Skeletal muscle tissue (tissue), 3 donors: ENCODE measurements at regions not wholly inside any gene's neighbourhood (a gene's known extent, or its start where the extent isn't known, plus 50 kb on each side); places are given as distances from the start of the nearest gene placed in this dataset.

Source experiments
- H3K27ac ChIP-seq: one replicate; pipeline ENCODE4 v1.7.0; 2013; ENCODE audit warnings: mild to moderate bottlenecking, low read depth, low read length, inconsistent platforms
- H3K27me3 ChIP-seq, 3 donors: one replicate each; pipeline ENCODE4 v1.7.0; 2013; ENCODE audit warnings: low read length in 3 of 3; ENCODE audit not compliant: control insufficient read depth in 3 of 3, insufficient read depth in 3 of 3
- H3K36me3 ChIP-seq, 3 donors: one replicate each; pipeline ENCODE4 v1.7.0; 2013; ENCODE audit warnings: low read length in 3 of 3; ENCODE audit not compliant: control insufficient read depth in 3 of 3, insufficient read depth in 3 of 3
- H3K4me1 ChIP-seq, 3 donors: one replicate each; pipeline ENCODE4 v1.7.0; 2013; ENCODE audit warnings: low read length in 3 of 3, mild to moderate bottlenecking in 3 of 3; ENCODE audit not compliant: control insufficient read depth in 3 of 3, insufficient read depth in 3 of 3
- H3K4me3 ChIP-seq, 3 donors: one replicate each; pipeline ENCODE4 v1.7.0; 2013; ENCODE audit warnings: low read length in 3 of 3
- H3K9ac ChIP-seq, 3 donors: one replicate each; pipeline ENCODE4 v1.7.0; 2013; ENCODE audit warnings: low read length in 3 of 3, mild to moderate bottlenecking in 3 of 3, moderate library complexity in 2 of 3, low read depth in 1 of 3
- H3K9me3 ChIP-seq, 3 donors: one replicate each; pipeline ENCODE4 v1.7.0; 2013; ENCODE audit warnings: low read length in 3 of 3; ENCODE audit not compliant: control insufficient read depth in 3 of 3
- donor health status: Osteomylitis.

DNA sequence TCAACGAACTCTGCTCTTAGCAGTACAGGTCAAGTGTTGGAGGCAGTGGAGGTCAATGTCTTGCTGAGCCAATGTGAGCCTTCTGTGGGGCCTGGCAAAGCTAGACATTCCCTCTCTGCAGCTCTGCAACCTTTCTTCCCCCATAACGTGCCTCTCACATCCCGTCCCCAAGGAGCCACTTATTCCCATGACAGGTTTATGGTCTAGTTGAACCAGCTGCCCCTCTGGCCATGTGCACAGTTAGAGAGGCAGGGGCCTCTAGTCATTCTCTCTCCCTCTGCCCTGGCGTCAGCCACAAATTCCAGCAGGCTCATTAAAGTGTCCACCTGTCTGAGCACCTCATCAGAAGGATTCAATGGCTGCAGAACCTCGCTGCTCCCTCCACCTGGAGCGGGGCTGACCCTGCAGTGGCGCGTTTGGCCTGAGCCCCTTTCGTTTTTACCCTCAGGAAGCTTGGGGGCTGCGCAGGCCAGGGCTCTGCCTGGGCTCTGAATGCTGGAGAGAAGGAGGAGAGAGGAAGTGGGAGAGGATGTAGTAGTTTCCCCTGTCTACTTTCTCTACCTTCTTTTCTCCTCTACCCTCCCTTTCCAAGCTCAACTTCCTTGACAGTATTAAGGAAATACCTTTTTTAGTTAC lies 302.1 kb upstream of the B3GAT1 start:
- H3K9ac ChIP-seq, result no peak overlapping the region

DNA sequence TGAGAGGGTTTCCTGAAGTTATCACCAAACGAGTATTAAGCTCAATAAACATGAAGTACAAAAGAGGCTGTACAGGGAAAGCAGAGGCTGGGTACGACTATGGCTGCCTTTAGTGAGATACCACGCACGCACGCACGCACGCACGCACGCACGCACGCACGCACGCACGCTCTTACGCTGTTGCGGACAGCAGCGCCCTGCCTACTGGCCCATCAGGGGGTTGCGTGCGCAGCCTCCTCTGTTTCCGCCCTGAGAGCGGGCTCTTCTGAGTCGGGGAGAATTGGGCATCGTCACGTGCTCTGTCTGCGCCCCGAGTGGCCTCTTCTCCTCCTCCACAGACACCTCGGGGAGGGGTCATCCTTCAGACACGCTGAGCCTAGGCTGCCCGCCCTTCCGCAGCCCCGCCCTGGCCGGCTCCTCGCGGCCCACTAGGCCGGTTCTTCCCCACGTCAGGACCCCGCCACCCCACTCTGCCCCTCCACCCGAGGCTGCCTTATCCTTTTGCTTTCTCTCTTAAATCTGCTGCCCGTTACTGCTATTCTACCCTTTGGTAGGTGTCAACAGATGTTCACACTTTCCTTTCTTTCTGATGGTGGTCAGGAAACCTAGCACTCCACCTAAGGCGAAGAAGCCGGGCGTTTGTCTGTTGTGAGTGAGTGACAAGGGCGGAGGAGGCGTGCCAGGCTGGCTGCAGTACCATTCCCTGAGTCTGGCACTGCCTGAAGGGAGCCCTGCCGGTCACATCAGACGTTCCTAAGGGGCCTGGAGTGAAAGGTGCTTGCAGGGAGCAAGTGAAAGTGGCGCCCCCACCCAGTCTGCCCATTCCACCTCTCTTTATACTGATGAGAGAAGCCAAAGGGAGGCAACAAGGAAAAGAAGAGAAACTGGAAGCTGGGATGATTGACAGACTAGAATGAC lies 300.4 kb upstream of the B3GAT1 start:
- H3K4me3 ChIP-seq, result no peak overlapping the region

More for the DNA sequence above, 302.1 kb upstream of the B3GAT1 start:
- Histone ChIP-seq H3K9me3 (peaks cover 0 to 5% (median 0%) of the 10 kb centered on the region in 3 donors), H3K4me1 (no peaks in the 10 kb centered on the region), H3K27ac (no peak overlapping the region), H3K4me3 (no peak overlapping the region), H3K27me3 (peaks cover 0 to 15% (median 0%) of the 10 kb centered on the region in 3 donors), H3K36me3 (no peaks in the 10 kb centered on the region)

DNA sequence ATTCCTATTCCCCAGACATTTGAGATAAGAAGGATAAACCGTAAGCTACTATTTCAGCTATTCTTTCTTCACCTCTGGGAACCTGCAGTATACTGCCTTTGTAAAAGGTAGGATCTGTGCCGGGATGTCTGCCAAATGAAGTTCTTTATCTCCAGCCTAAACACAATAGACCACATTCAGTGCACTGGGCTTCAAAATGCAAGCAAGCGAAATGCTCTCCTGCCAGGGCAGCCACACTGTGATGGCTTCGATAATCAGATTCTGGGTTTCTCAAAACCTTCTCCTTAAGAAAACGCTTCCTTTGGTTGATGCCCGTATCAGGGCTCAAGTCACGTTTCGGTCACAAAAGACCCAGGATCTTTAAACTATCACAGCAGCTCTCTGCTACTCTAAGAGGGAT lies 299.5 kb upstream of the B3GAT1 start:
- Histone ChIP-seq H3K36me3 (no peaks in the 10 kb centered on the region), H3K4me3 (no peak overlapping the region), H3K27ac (no peak overlapping the region), H3K9me3 (no peaks in the 10 kb centered on the region), H3K27me3 (peaks cover 0 to 12% (median 0%) of the 10 kb centered on the region in 3 donors), H3K4me1 (no peaks in the 10 kb centered on the region), H3K9ac (no peak overlapping the region)

More for the DNA sequence above, 300.4 kb upstream of the B3GAT1 start:
- Histone ChIP-seq H3K4me1 (no peaks in the 10 kb centered on the region), H3K27me3 (peaks cover 0 to 15% (median 0%) of the 10 kb centered on the region in 3 donors), H3K9me3 (no peaks in the 10 kb centered on the region), H3K36me3 (no peaks in the 10 kb centered on the region), H3K9ac (no peak overlapping the region), H3K27ac (no peak overlapping the region)

DNA sequence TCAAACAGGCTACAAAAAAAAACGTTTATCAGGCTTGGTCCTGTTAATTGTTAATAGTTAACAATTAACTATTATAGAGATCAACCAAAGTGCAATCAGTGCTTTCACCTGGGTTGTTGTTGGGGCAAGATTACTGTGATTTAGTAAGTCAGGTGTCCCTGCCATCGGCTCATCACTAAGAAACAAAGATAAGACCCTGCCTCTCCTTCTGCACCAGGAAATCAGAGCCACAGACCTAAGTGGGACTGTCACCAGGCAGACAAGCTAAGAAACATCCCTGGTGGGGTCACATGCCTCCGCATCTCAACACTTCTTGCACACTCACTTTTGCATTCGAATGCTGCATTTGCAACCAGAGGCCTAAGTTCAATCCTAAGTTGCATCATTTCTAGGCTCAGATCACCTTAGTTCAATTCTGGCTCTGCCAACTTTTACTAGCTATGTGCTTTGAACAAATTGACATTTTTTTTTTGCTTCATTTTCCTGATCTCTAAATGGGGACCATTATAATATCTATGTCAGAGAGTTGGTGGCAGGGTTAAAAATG lies 298.9 kb upstream of the B3GAT1 start:
- Histone ChIP-seq H3K36me3 (no peaks in the 10 kb centered on the region), H3K4me1 (no peaks in the 10 kb centered on the region), H3K27ac (no peak overlapping the region), H3K9ac (no peak overlapping the region), H3K4me3 (no peak overlapping the region), H3K27me3 (peaks cover 0 to 12% (median 0%) of the 10 kb centered on the region in 3 donors), H3K9me3 (no peaks in the 10 kb centered on the region)

DNA sequence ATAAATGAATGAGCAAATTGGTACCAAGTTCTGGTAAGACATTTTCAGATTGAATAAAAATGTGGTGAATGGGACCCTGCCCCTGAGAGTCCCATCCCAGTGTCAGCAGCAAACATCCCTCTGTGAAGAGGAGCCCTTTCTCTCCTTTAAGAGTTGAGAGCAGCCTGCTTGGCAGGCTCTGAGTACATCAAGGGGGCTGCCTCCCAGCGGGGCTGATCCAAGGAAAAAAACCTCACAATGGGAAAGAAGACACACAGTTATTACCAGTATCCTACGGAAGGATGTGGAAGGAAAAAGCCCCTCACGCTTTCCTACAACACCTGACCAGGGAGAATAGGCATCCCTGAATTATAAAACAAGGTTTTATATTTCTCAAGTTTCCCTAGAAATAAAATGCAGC lies 293.8 kb upstream of the B3GAT1 start:
- no peaks in the 10 kb centered on the region for H3K4me1 ChIP-seq
- H3K36me3 ChIP-seq, result no peaks in the 10 kb centered on the region
- no peaks in the 10 kb centered on the region for H3K9me3 ChIP-seq
- H3K27me3 ChIP-seq, result peaks cover 0 to 20% (median 0%) of the 10 kb centered on the region in 3 donors
- no peak overlapping the region for H3K27ac ChIP-seq
- H3K4me3 ChIP-seq, result no peak overlapping the region
- no peak overlapping the region for H3K9ac ChIP-seq

DNA sequence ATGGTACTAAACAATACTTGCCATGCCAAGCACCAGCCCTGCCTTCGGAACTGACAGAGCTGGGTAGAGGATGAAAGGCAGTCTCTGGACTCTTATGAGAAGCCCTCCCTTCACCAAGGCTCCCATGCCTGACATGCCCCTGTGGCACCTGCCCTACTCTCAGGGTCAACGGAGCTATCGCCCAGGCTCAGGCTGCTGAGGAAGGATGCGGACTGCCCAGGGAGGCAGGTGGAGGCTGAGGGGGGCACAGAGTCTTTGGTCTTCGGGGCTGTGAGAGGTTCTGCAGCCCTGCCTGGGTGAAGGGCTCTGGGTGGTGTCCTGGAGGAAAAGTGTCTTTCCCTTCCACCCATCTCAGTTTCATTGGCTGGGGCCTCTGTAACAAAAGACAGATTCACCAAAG lies 290.8 kb upstream of the B3GAT1 start:
- Histone ChIP-seq H3K4me1 (no peaks in the 10 kb centered on the region), H3K4me3 (no peak overlapping the region), H3K9me3 (no peaks in the 10 kb centered on the region), H3K9ac (no peak overlapping the region), H3K27ac (no peak overlapping the region), H3K36me3 (no peaks in the 10 kb centered on the region), H3K27me3 (peaks cover 0 to 24% (median 2%) of the 10 kb centered on the region in 3 donors)

DNA sequence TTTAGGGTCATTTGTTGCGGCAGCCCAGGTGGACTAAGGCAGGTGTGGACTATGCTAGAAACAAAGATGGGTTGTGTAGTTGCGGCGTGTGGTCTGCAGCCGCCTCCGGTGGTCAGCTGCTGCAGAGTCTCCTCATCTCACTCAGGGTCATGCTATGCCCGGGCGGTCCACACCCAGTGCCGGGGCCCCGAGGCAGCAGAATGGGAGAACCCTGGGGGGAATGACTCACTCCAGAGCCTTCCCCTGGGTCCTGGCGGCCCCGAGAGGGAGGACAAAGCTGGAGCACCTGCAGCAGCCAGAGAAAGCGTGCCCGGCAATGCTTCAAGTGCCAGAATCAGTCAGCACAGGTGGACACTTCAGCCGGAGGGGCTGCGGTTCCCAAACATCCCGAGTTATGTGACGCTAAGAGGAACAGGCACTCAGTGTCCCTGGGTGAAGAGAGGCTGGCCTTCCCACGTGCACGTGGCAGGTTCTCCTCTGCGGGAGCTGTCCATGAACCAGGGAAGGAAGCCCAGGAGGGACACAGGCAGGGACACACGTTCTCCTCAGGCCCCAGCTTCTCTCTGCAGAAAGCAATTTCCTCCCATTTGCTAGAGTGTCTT lies 289.6 kb upstream of the B3GAT1 start:
- H3K27ac ChIP-seq, result no peak overlapping the region
- H3K9me3 ChIP-seq, result no peaks in the 10 kb centered on the region
- H3K4me1 ChIP-seq, result no peaks in the 10 kb centered on the region
- H3K27me3 ChIP-seq, result peaks cover 0 to 25% (median 2%) of the 10 kb centered on the region in 3 donors
- H3K4me3 ChIP-seq, result no peak overlapping the region
- no peak overlapping the region for H3K9ac ChIP-seq
- H3K36me3 ChIP-seq, result no peaks in the 10 kb centered on the region

DNA sequence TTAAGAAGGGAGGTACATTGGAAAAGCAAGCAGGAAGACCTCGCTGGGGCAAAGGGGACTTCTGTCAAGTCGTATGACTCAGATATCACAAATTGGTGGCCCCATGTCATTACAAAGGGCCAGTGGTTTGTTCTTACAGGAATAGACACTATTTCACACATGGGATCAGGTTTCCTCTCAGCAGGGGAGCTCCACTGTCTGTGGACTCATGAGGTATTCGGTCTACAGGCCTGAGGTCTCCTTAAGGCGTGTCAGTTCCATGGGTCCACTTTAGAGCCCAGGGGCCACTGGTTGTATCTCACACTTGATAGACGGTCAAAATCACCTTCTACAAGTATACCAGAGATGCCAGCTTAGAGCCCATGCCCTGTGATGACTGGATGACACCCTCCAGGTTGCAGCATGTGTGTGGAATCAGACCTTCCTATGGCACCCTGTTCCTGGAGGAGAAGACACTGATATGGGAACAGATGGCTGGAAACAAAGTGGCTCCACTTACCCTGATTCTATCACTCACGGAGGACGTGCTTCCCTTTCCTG lies 288.1 kb upstream of the B3GAT1 start:
- Histone ChIP-seq H3K36me3 (no peaks in the 10 kb centered on the region), H3K9ac (no peak overlapping the region), H3K4me1 (no peaks in the 10 kb centered on the region), H3K27me3 (peaks cover 0 to 29% (median 2%) of the 10 kb centered on the region in 3 donors), H3K9me3 (no peaks in the 10 kb centered on the region), H3K4me3 (no peak overlapping the region), H3K27ac (no peak overlapping the region)

DNA sequence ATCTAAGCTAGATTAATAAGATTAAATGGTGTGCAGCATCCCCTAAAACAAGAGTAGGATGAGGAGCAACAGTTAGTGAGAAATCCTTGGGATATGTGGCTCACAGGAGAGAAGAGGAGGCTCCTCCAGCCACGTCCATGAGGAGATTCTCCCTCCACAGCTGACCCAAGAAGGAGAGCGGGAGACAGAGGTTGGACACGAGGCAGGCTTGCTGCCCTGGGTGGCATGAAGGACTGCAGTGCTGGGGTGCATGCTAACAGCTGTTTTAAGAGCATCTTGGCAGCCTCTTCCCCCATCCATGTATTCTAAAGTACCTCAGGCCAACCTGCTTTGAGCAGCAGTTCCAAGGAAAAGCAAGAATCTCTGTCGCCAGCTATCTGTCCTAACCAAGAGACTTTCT lies 284.4 kb upstream of the B3GAT1 start:
- no peak overlapping the region for H3K9ac ChIP-seq
- peaks cover 0 to 3% (median 0%) of the 10 kb centered on the region in 3 donors for H3K9me3 ChIP-seq
- H3K27ac ChIP-seq, result no peak overlapping the region
- no peaks in the 10 kb centered on the region for H3K4me1 ChIP-seq
- no peaks in the 10 kb centered on the region for H3K36me3 ChIP-seq
- H3K4me3 ChIP-seq, result no peak overlapping the region
- H3K27me3 ChIP-seq, result peaks cover 0 to 16% (median 2%) of the 10 kb centered on the region in 3 donors
